Left lung (tissue), 4 donors: ENCODE measurements at regions not wholly inside any gene's neighbourhood (a gene's known extent, or its start where the extent isn't known, plus 50 kb on each side); places are given as distances from the start of the nearest gene placed in this dataset.

ENCODE experiments used
- ATAC-seq: fragments of 200-7000 bp; cut with Tn5 transposase; one replicate; pipeline ENCODE4 v1.9.1; 2020; ENCODE audit warnings: moderate library complexity
- DNase-seq, 4 donors: peaks; one replicate each; pipeline ENCODE4 v3.0.0-alpha.2; 2013 to 2020
- H3K27ac ChIP-seq, 2 donors: fragments of 200-600 bp; sonication (generic) in 1 of 2; one replicate each; pipeline versions ENCODE4 v1.5.0 to v1.8.0; 2020 to 2021
- H3K27me3 ChIP-seq, 2 donors: fragments of 200-600 bp; sonication (generic) in 1 of 2; one replicate each; pipeline versions ENCODE4 v1.5.0 to v1.8.0; 2020 to 2021
- H3K36me3 ChIP-seq, 2 donors: fragments of 200-600 bp; sonication (generic) in 1 of 2; one replicate each; pipeline versions ENCODE4 v1.5.0 to v1.8.0; 2020 to 2021
- H3K4me1 ChIP-seq, 2 donors: fragments of 200-600 bp; one replicate each; pipeline ENCODE4 v1.8.0; 2021
- H3K4me3 ChIP-seq, 2 donors: fragments of 200-600 bp; sonication (generic) in 1 of 2; one replicate each; pipeline versions ENCODE4 v1.5.0 to v1.8.0; 2020 to 2021; ENCODE audit warnings: mild to moderate bottlenecking in 1 of 2
- H3K9me3 ChIP-seq, 2 donors: fragments of 200-600 bp; sonication (generic) in 1 of 2; one replicate each; pipeline versions ENCODE4 v1.5.0 to v1.8.0; 2020 to 2021
- intact Hi-C, 2 donors: fragments of 100-400 bp; cut with DNase I; formaldehyde crosslinking; loops; one replicate each; pipeline versions ENCODE4 v1.11.2 to v1.14.2; 2022
- TF ChIP-seq, protein P1 (sequence below), 2 donors: fragments of 200-600 bp; sonication (generic) in 1 of 2; IDR thresholded peaks; one replicate each; pipeline versions ENCODE4 v1.5.0 to v1.8.0; 2021; ENCODE audit warnings: antibody characterized with exemption in 2 of 2
- donor health status: DM: no; HTN: yes; CAD: no.
- donor health status: DM: no; HTN: no; CAD: no.

- Histone ChIP-seq H3K27me3 (no peaks in the 10 kb centered on the region), H3K9me3 (no peaks in the 10 kb centered on the region), H3K4me3 (no peak overlapping the region), H3K4me1 (no peaks in the 10 kb centered on the region), H3K27ac (no peak overlapping the region), H3K36me3 (no peaks in the 10 kb centered on the region)
- ATAC-seq (no peak), DNase-seq (no peak)
- TF ChIP-seq, protein P1, sequence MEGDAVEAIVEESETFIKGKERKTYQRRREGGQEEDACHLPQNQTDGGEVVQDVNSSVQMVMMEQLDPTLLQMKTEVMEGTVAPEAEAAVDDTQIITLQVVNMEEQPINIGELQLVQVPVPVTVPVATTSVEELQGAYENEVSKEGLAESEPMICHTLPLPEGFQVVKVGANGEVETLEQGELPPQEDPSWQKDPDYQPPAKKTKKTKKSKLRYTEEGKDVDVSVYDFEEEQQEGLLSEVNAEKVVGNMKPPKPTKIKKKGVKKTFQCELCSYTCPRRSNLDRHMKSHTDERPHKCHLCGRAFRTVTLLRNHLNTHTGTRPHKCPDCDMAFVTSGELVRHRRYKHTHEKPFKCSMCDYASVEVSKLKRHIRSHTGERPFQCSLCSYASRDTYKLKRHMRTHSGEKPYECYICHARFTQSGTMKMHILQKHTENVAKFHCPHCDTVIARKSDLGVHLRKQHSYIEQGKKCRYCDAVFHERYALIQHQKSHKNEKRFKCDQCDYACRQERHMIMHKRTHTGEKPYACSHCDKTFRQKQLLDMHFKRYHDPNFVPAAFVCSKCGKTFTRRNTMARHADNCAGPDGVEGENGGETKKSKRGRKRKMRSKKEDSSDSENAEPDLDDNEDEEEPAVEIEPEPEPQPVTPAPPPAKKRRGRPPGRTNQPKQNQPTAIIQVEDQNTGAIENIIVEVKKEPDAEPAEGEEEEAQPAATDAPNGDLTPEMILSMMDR (IDR thresholded peaks at IDR 0.05), result no peak
- intact Hi-C loops, result no loop called here
Measured at GRCh38 chr11:105227363-105227762, 87.8 kb upstream of the CARD18 start.

DNA sequence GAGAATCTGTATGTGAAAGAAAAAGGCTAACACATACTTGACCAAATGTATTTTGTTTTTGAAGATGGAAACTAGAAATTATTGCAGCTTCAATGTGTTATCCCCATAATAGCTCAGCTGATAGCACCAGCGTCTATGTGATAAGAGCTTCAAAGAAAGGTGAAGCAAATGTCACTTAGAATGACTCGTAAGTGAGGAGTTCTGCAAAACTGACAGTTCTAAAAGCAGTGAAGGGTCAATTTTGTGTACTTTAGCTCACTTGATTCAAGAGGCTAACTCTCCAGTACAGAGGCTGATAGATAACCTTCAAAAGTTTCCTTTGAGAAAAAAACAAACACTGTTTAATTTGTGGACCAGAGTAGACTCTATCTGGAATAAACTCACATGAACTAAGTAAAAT lies 87.2 kb upstream of the CARD18 start:
- intact Hi-C loops, result no loop called here
- no peaks in the 10 kb centered on the region for H3K27me3 ChIP-seq
- TF ChIP-seq, protein P1 (IDR thresholded peaks at IDR 0.05), result no peak
- no peak overlapping the region for H3K4me3 ChIP-seq
- ATAC-seq, result peak; percentile 47
- no peaks in the 10 kb centered on the region for H3K36me3 ChIP-seq
- no peak for DNase-seq
- H3K4me1 ChIP-seq, result no peaks in the 10 kb centered on the region
- no peak overlapping the region for H3K27ac ChIP-seq
- no peaks in the 10 kb centered on the region for H3K9me3 ChIP-seq

DNA sequence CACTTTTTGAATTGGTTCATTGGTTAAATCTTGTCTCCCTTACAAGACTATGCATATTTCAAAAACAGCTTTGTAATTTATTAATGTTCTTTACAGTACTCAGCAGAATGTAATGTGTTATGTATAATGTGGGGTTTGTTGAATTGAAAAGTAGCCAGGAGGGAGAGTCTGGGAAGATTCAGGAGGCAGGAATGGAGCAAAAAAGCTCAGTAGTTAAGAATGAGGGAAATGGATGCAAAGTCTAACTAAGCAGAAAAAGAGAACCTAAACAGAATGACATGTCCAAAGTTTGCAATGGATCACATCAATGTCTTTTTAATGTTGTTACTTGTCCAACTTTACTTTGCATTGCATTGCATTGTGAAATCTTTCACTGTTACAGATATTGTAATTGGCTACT lies 86.5 kb upstream of the CARD18 start:
- TF ChIP-seq, protein P1 (IDR thresholded peaks at IDR 0.05), result no peak
- Histone ChIP-seq H3K9me3 (no peaks in the 10 kb centered on the region), H3K4me1 (no peaks in the 10 kb centered on the region), H3K27me3 (no peaks in the 10 kb centered on the region), H3K27ac (no peak overlapping the region), H3K36me3 (no peaks in the 10 kb centered on the region), H3K4me3 (no peak overlapping the region)
- DNase-seq, result peak in 1 of 4 donors; percentile 20
- no peak for ATAC-seq
- intact Hi-C loops, result no loop called here

DNA sequence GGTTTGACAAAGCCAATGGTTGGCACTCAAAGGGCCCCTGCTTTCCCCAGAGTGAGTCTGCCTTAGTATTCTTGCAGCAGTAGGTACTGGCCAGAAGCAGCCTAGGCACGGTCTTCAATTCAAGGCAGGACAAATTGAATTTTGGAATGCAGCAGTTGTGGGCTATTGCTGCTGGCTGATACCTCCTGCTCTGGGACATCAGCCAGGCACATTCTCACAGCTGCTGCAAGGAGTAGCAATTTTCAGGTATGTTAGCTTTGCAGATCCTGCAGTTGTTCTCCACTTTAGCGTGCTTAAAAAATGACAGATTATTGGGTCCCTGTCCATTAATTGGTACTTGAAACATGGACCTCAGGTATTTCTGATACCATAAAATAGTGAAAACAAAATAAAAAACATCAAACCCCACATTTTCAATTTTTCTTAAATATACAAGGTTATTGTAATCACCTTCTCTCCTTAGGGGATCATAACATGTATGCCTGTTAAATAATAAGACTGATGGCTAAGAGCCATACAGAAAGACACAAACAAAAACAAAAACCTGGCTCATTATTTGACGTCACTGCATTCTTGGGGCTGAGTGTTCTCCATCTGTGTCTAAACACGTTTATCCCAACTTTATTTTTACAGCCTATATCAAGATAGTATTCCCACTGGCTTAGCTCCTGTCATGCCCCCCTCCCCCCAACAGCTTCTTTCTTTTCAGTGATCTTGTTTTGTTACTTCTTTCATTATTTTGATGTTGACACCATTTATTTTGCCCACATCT lies 85.1 kb upstream of the CARD18 start:
- DNase-seq (no peak), ATAC-seq (no peak)
- TF ChIP-seq, protein P1 (IDR thresholded peaks at IDR 0.05), result no peak
- no peaks in the 10 kb centered on the region for H3K36me3 ChIP-seq
- no peak overlapping the region for H3K27ac ChIP-seq
- intact Hi-C loops, result no loop called here
- no peaks in the 10 kb centered on the region for H3K27me3 ChIP-seq
- H3K9me3 ChIP-seq, result no peaks in the 10 kb centered on the region
- H3K4me1 ChIP-seq, result peaks cover 0 to 6% of the 10 kb centered on the region in 2 donors
- H3K4me3 ChIP-seq, result no peak overlapping the region

- peaks cover 0 to 6% of the 10 kb centered on the region in 2 donors for H3K4me1 ChIP-seq
- TF ChIP-seq, protein P1 (IDR thresholded peaks at IDR 0.05), result no peak
- no peak for DNase-seq
- peak overlapping the region in 1 of 2 donors; percentile 70 for H3K27ac ChIP-seq
- H3K9me3 ChIP-seq, result no peaks in the 10 kb centered on the region
- no peak overlapping the region for H3K4me3 ChIP-seq
- H3K27me3 ChIP-seq, result no peaks in the 10 kb centered on the region
- no peaks in the 10 kb centered on the region for H3K36me3 ChIP-seq
- peak; percentile 52 for ATAC-seq
- intact Hi-C loops, result no loop called here
Measured at GRCh38 chr11:105220121-105220520, 80.6 kb upstream of the CARD18 start.
